ENCODE measurements at regions not wholly inside any gene's neighbourhood (a gene's known extent, or its start where the extent isn't known, plus 50 kb on each side); places are given as distances from the start of the nearest gene placed in this dataset.

- POLR2A ChIA-PET: no interaction called here
Measured at GRCh38 chr13:104382951-104383350, 1316.7 kb upstream of the SLC10A2 start.

GRCh38 chr13:104376588-104376987, 1310.4 kb upstream of the SLC10A2 start:
- no peak for TF ChIP-seq CTCF (IDR thresholded peaks at IDR 0.05; ENCODE audit: control extremely low read depth, extremely low read depth, low read depth, missing control alignments)
- DNase-seq (ENCODE audit: extremely low spot score): no peak
- CTCF ChIA-PET: no interaction called here
- POLR2A ChIA-PET: no interaction called here

More at GRCh38 chr13:104382951-104383350, 1316.7 kb upstream of the SLC10A2 start:
- DNase-seq (ENCODE audit: extremely low spot score): no peak
- TF ChIP-seq CTCF (IDR thresholded peaks at IDR 0.05; ENCODE audit: control extremely low read depth, extremely low read depth, low read depth, missing control alignments): no peak
- CTCF ChIA-PET: no interaction called here

GRCh38 chr13:104375614-104376013, 1309.4 kb upstream of the SLC10A2 start:
- CTCF ChIA-PET: no interaction called here
- POLR2A ChIA-PET: no interaction called here
- TF ChIP-seq CTCF (IDR thresholded peaks at IDR 0.05; ENCODE audit: control extremely low read depth, extremely low read depth, low read depth, missing control alignments): no peak
- DNase-seq (ENCODE audit: extremely low spot score): no peak

- ChIA-PET POLR2A (no interaction called here), CTCF (no interaction called here)
- TF ChIP-seq CTCF (IDR thresholded peaks at IDR 0.05; ENCODE audit: control extremely low read depth, extremely low read depth, low read depth, missing control alignments): no peak
- no peak for DNase-seq (ENCODE audit: extremely low spot score)
Measured at GRCh38 chr13:104372095-104372655, 1306.0 kb upstream of the SLC10A2 start.

GRCh38 chr13:104365430-104365829, 1299.2 kb upstream of the SLC10A2 start:
- no peak for TF ChIP-seq CTCF (IDR thresholded peaks at IDR 0.05; ENCODE audit: control extremely low read depth, extremely low read depth, low read depth, missing control alignments)
- no peak for DNase-seq (ENCODE audit: extremely low spot score)
- ChIA-PET CTCF (no interaction called here), POLR2A (no interaction called here)

- DNase-seq (ENCODE audit: extremely low spot score): no peak
- TF ChIP-seq CTCF (IDR thresholded peaks at IDR 0.05; ENCODE audit: control extremely low read depth, extremely low read depth, low read depth, missing control alignments): no peak
- ChIA-PET CTCF (no interaction called here), POLR2A (no interaction called here)
Measured at GRCh38 chr13:104357672-104358354, 1291.6 kb upstream of the SLC10A2 start.
